ENCODE measurements at regions not wholly inside any gene's neighbourhood (a gene's known extent, or its start where the extent isn't known, plus 50 kb on each side); places are given as distances from the start of the nearest gene placed in this dataset.

GRCh38 chr18:71431171-71431570 lies 1113.0 kb downstream of the CBLN2 start:
- H3K4me3 Mint-ChIP-seq (ENCODE audit: unreplicated experiment), result no peak overlapping the region
- H3K4me1 Mint-ChIP-seq (ENCODE audit: unreplicated experiment), result no peaks in the 10 kb centered on the region
- H3K27me3 Mint-ChIP-seq (ENCODE audit: unreplicated experiment), result no peaks in the 10 kb centered on the region
- H3K27ac Mint-ChIP-seq (ENCODE audit: unreplicated experiment), result no peak overlapping the region
- no peak for DNase-seq (ENCODE audit: low spot score)
- peaks cover 10% of the 10 kb centered on the region for H3K9me3 Mint-ChIP-seq (ENCODE audit: unreplicated experiment)
- TF ChIP-seq CTCF (IDR thresholded peaks at IDR 0.05; ENCODE audit: unreplicated experiment), result no peak
- no peaks in the 10 kb centered on the region for H3K36me3 Mint-ChIP-seq (ENCODE audit: low read depth, unreplicated experiment)

GRCh38 chr18:71426441-71426840 lies 1117.7 kb downstream of the CBLN2 start:
- no peak for DNase-seq (ENCODE audit: low spot score)
- Mint-ChIP-seq H3K4me1 (ENCODE audit: unreplicated experiment) (no peaks in the 10 kb centered on the region), H3K36me3 (ENCODE audit: low read depth, unreplicated experiment) (no peaks in the 10 kb centered on the region), H3K9me3 (ENCODE audit: unreplicated experiment) (peaks cover 17% of the 10 kb centered on the region), H3K4me3 (ENCODE audit: unreplicated experiment) (no peak overlapping the region), H3K27ac (ENCODE audit: unreplicated experiment) (no peak overlapping the region), H3K27me3 (ENCODE audit: unreplicated experiment) (no peaks in the 10 kb centered on the region)
- TF ChIP-seq CTCF (IDR thresholded peaks at IDR 0.05; ENCODE audit: unreplicated experiment), result peak; percentile 52

- Mint-ChIP-seq H3K4me1 (ENCODE audit: unreplicated experiment) (no peaks in the 10 kb centered on the region), H3K27ac (ENCODE audit: unreplicated experiment) (no peak overlapping the region), H3K27me3 (ENCODE audit: unreplicated experiment) (no peaks in the 10 kb centered on the region), H3K36me3 (ENCODE audit: low read depth, unreplicated experiment) (no peaks in the 10 kb centered on the region), H3K4me3 (ENCODE audit: unreplicated experiment) (no peak overlapping the region), H3K9me3 (ENCODE audit: unreplicated experiment) (peaks cover 26% of the 10 kb centered on the region)
- no peak for DNase-seq (ENCODE audit: low spot score)
- no peak for TF ChIP-seq CTCF (IDR thresholded peaks at IDR 0.05; ENCODE audit: unreplicated experiment)
These were observed 1116.4 kb downstream of the SOCS6 start for GRCh38 chr18:71405169-71405809.

- Mint-ChIP-seq H3K27me3 (ENCODE audit: unreplicated experiment) (no peaks in the 10 kb centered on the region), H3K36me3 (ENCODE audit: low read depth, unreplicated experiment) (no peaks in the 10 kb centered on the region), H3K4me3 (ENCODE audit: unreplicated experiment) (no peak overlapping the region), H3K4me1 (ENCODE audit: unreplicated experiment) (no peaks in the 10 kb centered on the region), H3K9me3 (ENCODE audit: unreplicated experiment) (peaks cover 20% of the 10 kb centered on the region), H3K27ac (ENCODE audit: unreplicated experiment) (no peak overlapping the region)
- no peak for DNase-seq (ENCODE audit: low spot score)
- TF ChIP-seq CTCF (IDR thresholded peaks at IDR 0.05; ENCODE audit: unreplicated experiment), result no peak
These were observed 1114.7 kb downstream of the SOCS6 start for GRCh38 chr18:71403501-71403900.

GRCh38 chr18:71398531-71398930 lies 1109.7 kb downstream of the SOCS6 start:
- Mint-ChIP-seq H3K36me3 (ENCODE audit: low read depth, unreplicated experiment) (no peaks in the 10 kb centered on the region), H3K9me3 (ENCODE audit: unreplicated experiment) (peaks cover 32% of the 10 kb centered on the region)

More at GRCh38 chr18:71398531-71398930, 1109.7 kb downstream of the SOCS6 start:
- no peaks in the 10 kb centered on the region for H3K27me3 Mint-ChIP-seq (ENCODE audit: unreplicated experiment)
- DNase-seq (ENCODE audit: low spot score), result no peak
- TF ChIP-seq CTCF (IDR thresholded peaks at IDR 0.05; ENCODE audit: unreplicated experiment), result no peak
- H3K27ac Mint-ChIP-seq (ENCODE audit: unreplicated experiment), result no peak overlapping the region
- H3K4me3 Mint-ChIP-seq (ENCODE audit: unreplicated experiment), result no peak overlapping the region
- H3K4me1 Mint-ChIP-seq (ENCODE audit: unreplicated experiment), result no peaks in the 10 kb centered on the region

Data from endothelial cell (in vitro differentiated cells).